ENCODE measurements at regions not wholly inside any gene's neighbourhood (a gene's known extent, or its start where the extent isn't known, plus 50 kb on each side); places are given as distances from the start of the nearest gene placed in this dataset.
A peak's percentile ranks its signal among the peaks of the same experiment; 100 is the strongest.

GRCh38 chr6:77021778-77022177, 441.5 kb downstream of the HTR1B start:
- H3K27ac ChIP-seq (ENCODE audit: extremely low read length, insufficient read depth, low read length), result no peak overlapping the region
- CTCF ChIA-PET (ENCODE audit: low intra/inter-chr PET ratio, low total read pairs), result no interaction called here
- H4K20me1 ChIP-seq (ENCODE audit: insufficient read depth, low read length), result no peaks in the 10 kb centered on the region
- intact Hi-C loops (cut with micrococcal nuclease; ENCODE audit: unreplicated experiment) (no loop called here), in situ Hi-C loops (cut with HindIII; ENCODE audit: extremely low pct_ligation_motif_present, low pct_unique_long_range_greater_than_20kb) (no loop called here)
- no peak for TF ChIP-seq ZNF567 (CRISPR knock-in tag; IDR thresholded peaks at IDR 0.05; ENCODE audit: borderline replicate concordance)
- peak; percentile 23 to 58; a peak in 2 of 4 replicates for TF ChIP-seq MAFK (conservative IDR thresholded peaks at IDR 0.05 in 1 of 2, IDR thresholded peaks at IDR 0.05 in 1 of 2; ENCODE audit: low read length in 2 of 2)
- TF ChIP-seq MAFF (IDR thresholded peaks at IDR 0.05; ENCODE audit: low read depth, low read length), result peak; percentile 25; the same call in 1 of the 2 replicates
- TF ChIP-seq ZNF7 (CRISPR knock-in tag; IDR thresholded peaks at IDR 0.05), result no peak
- no peak for TF ChIP-seq CSRNP1 (CRISPR knock-in tag; IDR thresholded peaks at IDR 0.05)
- TF ChIP-seq ZNF282 (IDR thresholded peaks at IDR 0.05; ENCODE audit: partially characterized antibody), result no peak
- no peak for TF ChIP-seq LBX2 (CRISPR knock-in tag; IDR thresholded peaks at IDR 0.05; ENCODE audit: borderline replicate concordance)
- no peak for TF ChIP-seq ONECUT2 (CRISPR knock-in tag; IDR thresholded peaks at IDR 0.05)
- no peak for TF ChIP-seq ZNF362 (CRISPR knock-in tag; IDR thresholded peaks at IDR 0.05; ENCODE audit: borderline replicate concordance)
- no peak overlapping the region for H3K9ac ChIP-seq (ENCODE audit: insufficient read depth, low read depth, low read length)
- FAIRE-seq (no peak), DNase-seq (ENCODE audit: low spot score) (no peak), ATAC-seq (no peak)
- H3K36me3 ChIP-seq (replicated peaks in 1 of 2; ENCODE audit: control insufficient read depth in 1 of 2, insufficient read depth in 2 of 2, low read length in 2 of 2), result no peaks in the 10 kb centered on the region
- POLR2A ChIA-PET, result no interaction called here
- BruUV-seq (replicated peaks), result no TSS peak
- H3K4me1 ChIP-seq (ENCODE audit: insufficient read depth, low read length), result no peaks in the 10 kb centered on the region
- 2% methylated on average over 5 of the region's 5 CpGs for WGBS (ENCODE audit: low lambda C conversion rate)
- H2AFZ ChIP-seq (ENCODE audit: low read length), result no peak overlapping the region
- no peaks in the 10 kb centered on the region for H3K27me3 ChIP-seq (ENCODE audit: control insufficient read depth in 1 of 2, insufficient read depth in 2 of 2, low read length in 2 of 2)
- H3K9me3 ChIP-seq (ENCODE audit: low read length), result no peaks in the 10 kb centered on the region
- H3K4me3 ChIP-seq (replicated peaks in 1 of 3; ENCODE audit: insufficient read depth in 1 of 3, low read depth in 2 of 3, low read length in 3 of 3), result no peak overlapping the region
- H3K79me2 ChIP-seq (ENCODE audit: insufficient read depth, low read length), result no peaks in the 10 kb centered on the region
- H3K4me2 ChIP-seq (ENCODE audit: low read depth, low read length), result no peak overlapping the region

All from HepG2 (cell line).